ENCODE measurements at regions not wholly inside any gene's neighbourhood (a gene's known extent, or its start where the extent isn't known, plus 50 kb on each side); places are given as distances from the start of the nearest gene placed in this dataset.

- TF ChIP-seq CREB1 (CRISPR knock-in tag; IDR thresholded peaks at IDR 0.05; ENCODE audit: low read depth) = no peak
- no peak for TF ChIP-seq CTCF (conservative IDR thresholded peaks at IDR 0.05; ENCODE audit: low read depth in 2 of 2)
- TF ChIP-seq POLR2AphosphoS5 (IDR thresholded peaks at IDR 0.05; ENCODE audit: low read depth) = no peak
- TF ChIP-seq EZH2 (IDR thresholded peaks at IDR 0.05; ENCODE audit: low read depth, unreplicated experiment) = no peak
- TF ChIP-seq REST (IDR thresholded peaks at IDR 0.05; ENCODE audit: unreplicated experiment) = no peak
- TF ChIP-seq EZH2phosphoT487 (IDR thresholded peaks at IDR 0.05; ENCODE audit: unreplicated experiment) = no peak
- TF ChIP-seq ZNF114 (CRISPR knock-in tag; IDR thresholded peaks at IDR 0.05) = no peak
These were observed 539.9 kb downstream of the NR4A2 start for GRCh38 chr2:155792666-155793065.

Measured in GM23338 (cell line).